AG09319 (cell line): ENCODE measurements at regions not wholly inside any gene's neighbourhood (a gene's known extent, or its start where the extent isn't known, plus 50 kb on each side); places are given as distances from the start of the nearest gene placed in this dataset.

Experiments used
- DNase-seq: peaks from one replicate; pipeline ENCODE4 v3.0.0-alpha.2; 2010; ENCODE audit warnings: low read depth; ENCODE audit errors: extremely low read depth
- CTCF ChIP-seq: IDR thresholded peaks from 2 replicates; pipeline ENCODE4 v1.5.1; 2011; ENCODE audit warnings: low read depth, mild to moderate bottlenecking, inconsistent platforms, low read length, moderate library complexity

GRCh38 chr11:29251738-29252137 is 765.1 kb downstream of the KCNA4 start:
- DNase-seq = no peak

GRCh38 chr11:29249713-29250112 is 767.1 kb downstream of the KCNA4 start:
- no peak for TF ChIP-seq CTCF
- DNase-seq = no peak

More at GRCh38 chr11:29251738-29252137, 765.1 kb downstream of the KCNA4 start:
- TF ChIP-seq CTCF = no peak

- no peak for DNase-seq
- TF ChIP-seq CTCF = no peak
Measured at GRCh38 chr11:29244355-29244754, 772.5 kb downstream of the KCNA4 start.

- no peak for TF ChIP-seq CTCF
- DNase-seq = no peak
Measured at GRCh38 chr11:29243616-29244015, 773.2 kb downstream of the KCNA4 start.

GRCh38 chr11:29231991-29232390 is 784.8 kb downstream of the KCNA4 start:
- DNase-seq = peak; percentile 44
- no peak for TF ChIP-seq CTCF

GRCh38 chr11:29231586-29231985 is 785.2 kb downstream of the KCNA4 start:
- no peak for TF ChIP-seq CTCF
- DNase-seq = no peak

GRCh38 chr11:29227811-29228210 is 789.0 kb downstream of the KCNA4 start:
- no peak for TF ChIP-seq CTCF
- DNase-seq = no peak
